IMR-90 (cell line): ENCODE measurements at regions not wholly inside any gene's neighbourhood (a gene's known extent, or its start where the extent isn't known, plus 50 kb on each side); places are given as distances from the start of the nearest gene placed in this dataset.

Experiments
- ATAC-seq: fragments of 200-7000 bp; cut with Tn5 transposase; 2 replicates; pipeline ENCODE4 v1.9.1; 2020; ENCODE audit warnings: low read depth, mild to moderate bottlenecking, moderate library complexity
- BruUV-seq: library from RNA; stranded (reverse); fragments of 400-500 nt; replicated peaks from 2 replicates; lab custom pipeline; 2021; lab: Mats Ljungman, UMichigan
- CTCF ChIA-PET: fragments of 300-600 bp; formaldehyde crosslinking; extraction: SDS; loops from one replicate; lab custom pipeline; 2021; ENCODE audit warnings: antibody characterized with exemption; lab: Yijun Ruan, JAX
- POLR2A ChIA-PET: fragments of 300-600 bp; sonication (Branson Sonifier 250); formaldehyde crosslinking; loops from one replicate; lab custom pipeline; 2022; ENCODE audit warnings: antibody characterized with exemption; ENCODE audit not compliant: unreplicated experiment; lab: Charles Lee
- DNase-seq: peaks from one replicate; pipeline ENCODE4 v3.0.0; 2013
- H2AFZ ChIP-seq: replicated peaks from 2 replicates; pipeline ENCODE3; 2013; ENCODE audit warnings: low read length, mild to moderate bottlenecking; ENCODE audit not compliant: poor library complexity
- H2AK5ac ChIP-seq: 2 replicates; pipeline ENCODE4 v1.6.1; 2013; ENCODE audit warnings: low read depth, low read length, inconsistent platforms
- H2AK9ac ChIP-seq: replicated peaks from 2 replicates; pipeline ENCODE3; 2013; ENCODE audit warnings: mild to moderate bottlenecking, low read depth, low read length, moderate library complexity; ENCODE audit not compliant: poor library complexity
- H2BK120ac ChIP-seq: 2 replicates; pipeline ENCODE4 v1.6.1; 2013; ENCODE audit warnings: low read depth, low read length, inconsistent platforms
- H2BK15ac ChIP-seq: 3 replicates; pipeline ENCODE4 v1.6.1; 2013; ENCODE audit warnings: low read depth, low read length, inconsistent platforms
- H2BK20ac ChIP-seq: 2 replicates; pipeline ENCODE4 v1.6.1; 2013; ENCODE audit warnings: low read depth, mild to moderate bottlenecking, inconsistent platforms, low read length, moderate library complexity
- H2BK5ac ChIP-seq: 2 replicates; pipeline ENCODE4 v1.6.1; 2013; ENCODE audit warnings: mild to moderate bottlenecking, low read depth, low read length, inconsistent platforms; ENCODE audit not compliant: poor library complexity, severe bottlenecking
- H3K14ac ChIP-seq: replicated peaks from 2 replicates; pipeline ENCODE4 v1.6.1; 2013; ENCODE audit warnings: low read depth, low read length, inconsistent platforms
- H3K18ac ChIP-seq: 2 replicates; pipeline ENCODE4 v1.6.1; 2013; ENCODE audit warnings: low read depth, low read length, control low read depth
- H3K23ac ChIP-seq: 2 replicates; pipeline ENCODE4 v1.6.1; 2013; ENCODE audit warnings: low read depth, low read length, inconsistent platforms
- H3K27ac ChIP-seq: 2 replicates; pipeline ENCODE4 v1.5.1; 2013; ENCODE audit warnings: mild to moderate bottlenecking, control low read depth, low read length; ENCODE audit not compliant: insufficient read depth
- H3K27me3 ChIP-seq: 2 replicates; pipeline ENCODE4 v1.6.1; 2013; ENCODE audit warnings: low read length; ENCODE audit not compliant: control insufficient read depth, insufficient read depth
- H3K36me3 ChIP-seq: 2 replicates; pipeline ENCODE4 v1.6.1; 2013; ENCODE audit warnings: low read length, mixed read lengths; ENCODE audit not compliant: control insufficient read depth, insufficient read depth
- H3K4ac ChIP-seq: 2 replicates; pipeline ENCODE4 v1.6.1; 2013; ENCODE audit warnings: low read depth, low read length, inconsistent platforms
- H3K4me1 ChIP-seq: 2 replicates; pipeline ENCODE4 v1.6.1; 2013; ENCODE audit warnings: low read length, mixed read lengths; ENCODE audit not compliant: control insufficient read depth, insufficient read depth
- H3K4me2 ChIP-seq: 2 replicates; pipeline ENCODE4 v1.6.1; 2013; ENCODE audit warnings: low read depth, mild to moderate bottlenecking, control low read depth, low read length, moderate library complexity
- H3K4me3 ChIP-seq: 2 replicates; pipeline ENCODE4 v1.5.1; 2013; ENCODE audit warnings: low read depth, mild to moderate bottlenecking, control low read depth, low read length, moderate library complexity; ENCODE audit not compliant: insufficient read depth
- H3K56ac ChIP-seq: 2 replicates; pipeline ENCODE4 v1.6.1; 2013; ENCODE audit warnings: low read length, inconsistent platforms; ENCODE audit not compliant: insufficient read depth; ENCODE audit errors: extremely low read depth
- H3K79me1 ChIP-seq, 2 experiments: 2 replicates each; pipeline ENCODE4 v1.6.1; 2013; ENCODE audit warnings: low read length in 2 of 2, inconsistent platforms in 1 of 2, low read depth in 1 of 2
- H3K9ac ChIP-seq: 2 replicates; pipeline ENCODE4 v1.6.1; 2013; ENCODE audit warnings: low read depth, low read length, control low read depth
- H3K9me1 ChIP-seq: 2 replicates; pipeline ENCODE4 v1.6.1; 2013; ENCODE audit warnings: low read length, inconsistent platforms; ENCODE audit not compliant: insufficient read depth
- H3K9me3 ChIP-seq: 2 replicates; pipeline ENCODE4 v1.6.1; 2013; ENCODE audit warnings: low read length; ENCODE audit not compliant: control insufficient read depth, insufficient read depth
- H4K20me1 ChIP-seq: 2 replicates; pipeline ENCODE4 v1.6.1; 2013; ENCODE audit warnings: low read length, inconsistent platforms; ENCODE audit not compliant: insufficient read depth
- H4K5ac ChIP-seq: 2 replicates; pipeline ENCODE4 v1.6.1; 2013; ENCODE audit warnings: mild to moderate bottlenecking, low read depth, low read length, control low read depth
- H4K8ac ChIP-seq, 2 experiments: 2 replicates each; pipeline ENCODE4 v1.6.1; 2013; ENCODE audit warnings: low read depth in 2 of 2, low read length in 2 of 2, control low read depth in 1 of 2, inconsistent platforms in 1 of 2
- H4K91ac ChIP-seq: 2 replicates; pipeline ENCODE4 v1.6.1; 2013; ENCODE audit warnings: low read depth, low read length, inconsistent platforms; ENCODE audit not compliant: insufficient read depth
- BHLHE40 ChIP-seq: fragments of 150-350 bp; IDR thresholded peaks from 2 replicates; pipeline ENCODE4 v1.6.1; 2016; ENCODE audit warnings: mild to moderate bottlenecking, low read depth, low read length
- CEBPB ChIP-seq: IDR thresholded peaks from 2 replicates; pipeline ENCODE4 v1.6.1; 2012; ENCODE audit warnings: low read depth, low read length, improper control_type of control experiment
- CHD1 ChIP-seq: IDR thresholded peaks from 2 replicates; pipeline ENCODE4 v1.6.1; 2012; ENCODE audit warnings: low read depth, low read length, improper control_type of control experiment
- CTCF ChIP-seq: conservative IDR thresholded peaks from 2 replicates; pipeline ENCODE4 v1.5.1; 2012; ENCODE audit warnings: mild to moderate bottlenecking, low read depth, low read length, improper control_type of control experiment
- FOS ChIP-seq: fragments of 150-350 bp; IDR thresholded peaks from 2 replicates; pipeline ENCODE4 v1.6.1; 2016; ENCODE audit warnings: low read depth, low read length
- MAFK ChIP-seq: IDR thresholded peaks from 2 replicates; pipeline ENCODE4 v1.6.1; 2012; ENCODE audit warnings: low read depth, low read length, improper control_type of control experiment
- MAZ ChIP-seq: IDR thresholded peaks from 2 replicates; pipeline ENCODE4 v1.6.1; 2012; ENCODE audit warnings: low read depth, mild to moderate bottlenecking, low read length, improper control_type of control experiment, moderate library complexity, borderline replicate concordance
- MXI1 ChIP-seq: IDR thresholded peaks from 2 replicates; pipeline ENCODE4 v1.6.1; 2012; ENCODE audit warnings: low read depth, mild to moderate bottlenecking, low read length, moderate library complexity, borderline replicate concordance
- NFE2L2 ChIP-seq: fragments of 150-350 bp; IDR thresholded peaks from 2 replicates; pipeline ENCODE4 v1.6.1; 2016; ENCODE audit warnings: low read depth, mild to moderate bottlenecking, low read length
- POLR2A ChIP-seq: IDR thresholded peaks from 2 replicates; pipeline ENCODE4 v1.6.1; 2012; ENCODE audit warnings: mild to moderate bottlenecking, low read depth, low read length
- RAD21 ChIP-seq: IDR thresholded peaks from 2 replicates; pipeline ENCODE4 v1.6.1; 2012; ENCODE audit warnings: low read length, improper control_type of control experiment
- RCOR1 ChIP-seq: IDR thresholded peaks from 2 replicates; pipeline ENCODE4 v1.6.1; 2012; ENCODE audit warnings: mild to moderate bottlenecking, low read length, improper control_type of control experiment; ENCODE audit not compliant: insufficient replicate concordance
- RFX5 ChIP-seq: IDR thresholded peaks from 2 replicates; pipeline ENCODE4 v1.8.0; 2012; ENCODE audit warnings: low read depth, mild to moderate bottlenecking, low read length, moderate library complexity
- SMC3 ChIP-seq: fragments of 150-350 bp; IDR thresholded peaks from 2 replicates; pipeline ENCODE4 v1.6.1; 2016; ENCODE audit warnings: low read depth, mild to moderate bottlenecking, antibody characterized with exemption, low read length, moderate library complexity
- USF2 ChIP-seq: fragments of 150-350 bp; IDR thresholded peaks from 2 replicates; pipeline ENCODE4 v1.6.1; 2017; ENCODE audit warnings: mild to moderate bottlenecking, antibody characterized with exemption, low read length, low read depth
- WGBS, 2 experiments: methylation state at CpG; one replicate each; pipeline versions ENCODE4 v1.1.5 to v1.1.7; 2013; ENCODE audit warnings: missing lambda C conversion rate in 2 of 2; ENCODE audit not compliant: insufficient read length in 1 of 2; ENCODE audit errors: extremely low coverage in 2 of 2; 5-methylcytosine and 5-hydroxymethylcytosine counted together
- dilution Hi-C: fragments of 300-500 bp; cut with HindIII; formaldehyde crosslinking; loops from one replicate; pipeline ENCODE4 v1.14.3; 2018; ENCODE audit warnings: low sequenced_read_pairs; ENCODE audit not compliant: unreplicated experiment
- in situ Hi-C: fragments of 300-500 bp; cut with MboI; formaldehyde crosslinking; loops from 3 replicates; pipeline ENCODE4 v1.14.3; 2019; ENCODE audit warnings: low sequenced_read_pairs, inconsistent platforms, mixed read lengths
- intact Hi-C: fragments of 100-400 bp; cut with micrococcal nuclease; formaldehyde crosslinking; loops from 2 replicates; pipeline ENCODE4 v1.10.0; 2022
- TF ChIP-seq, protein P1 (sequence below): fragments of 150-350 bp; IDR thresholded peaks from 2 replicates; pipeline ENCODE4 v1.6.1; 2016; ENCODE audit warnings: low read depth, mild to moderate bottlenecking, low read length, moderate library complexity, borderline replicate concordance

DNA sequence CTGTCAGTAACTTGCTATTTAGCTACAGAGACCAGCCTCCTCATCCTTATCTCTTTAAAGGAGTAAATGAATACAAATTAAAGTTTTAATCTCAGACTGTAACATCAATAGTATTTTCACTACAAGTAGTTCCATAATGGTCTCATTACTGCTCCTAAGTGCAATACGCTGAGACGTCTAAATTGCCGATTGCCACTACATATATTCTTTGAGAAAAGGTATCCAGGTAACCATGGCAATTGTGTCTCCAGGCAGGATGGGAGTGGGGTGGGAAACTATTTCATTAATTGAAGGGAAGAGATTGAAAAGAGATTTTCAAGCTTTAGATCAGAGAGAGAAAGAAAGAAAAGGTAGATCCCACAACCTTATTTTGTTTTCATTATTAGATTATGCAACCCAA lies 65.5 kb upstream of the PPP2R2B start:
- H2AK9ac ChIP-seq = no peak overlapping the region
- H3K4ac ChIP-seq = no peak overlapping the region
- H4K91ac ChIP-seq = no peak overlapping the region
- H3K36me3 ChIP-seq = no peaks in the 10 kb centered on the region
- dilution Hi-C loops = no loop called here
- no peak overlapping the region for H4K8ac ChIP-seq
- H2AK5ac ChIP-seq = no peak overlapping the region
- H3K4me2 ChIP-seq = no peak overlapping the region
- no CpG with 5 or more reads among the region's 3 CpGs for WGBS, 2 experiments
- no peak overlapping the region for H3K4me3 ChIP-seq
- H3K9ac ChIP-seq = no peak overlapping the region
- no peak overlapping the region for H3K27ac ChIP-seq
- ChIA-PET POLR2A (no interaction called here), CTCF (no interaction called here)
- DNase-seq (no peak), ATAC-seq (no peak)
- H2BK5ac ChIP-seq = no peak overlapping the region
- H4K20me1 ChIP-seq = no peaks in the 10 kb centered on the region
- no peak overlapping the region for H2BK120ac ChIP-seq
- H3K18ac ChIP-seq = no peak overlapping the region
- intact Hi-C loops = no loop called here
- no peak overlapping the region for H2AFZ ChIP-seq
- H3K23ac ChIP-seq = no peak overlapping the region
- TF ChIP-seq BHLHE40 (no peak), CHD1 (no peak), RAD21 (no peak), MXI1 (no peak), USF2 (no peak), FOS (no peak), NFE2L2 (no peak), MAZ (no peak), RCOR1 (no peak), CTCF (no peak), CEBPB (no peak), SMC3 (no peak), MAFK (no peak), POLR2A (no peak), RFX5 (no peak)
- TF ChIP-seq, protein P1, sequence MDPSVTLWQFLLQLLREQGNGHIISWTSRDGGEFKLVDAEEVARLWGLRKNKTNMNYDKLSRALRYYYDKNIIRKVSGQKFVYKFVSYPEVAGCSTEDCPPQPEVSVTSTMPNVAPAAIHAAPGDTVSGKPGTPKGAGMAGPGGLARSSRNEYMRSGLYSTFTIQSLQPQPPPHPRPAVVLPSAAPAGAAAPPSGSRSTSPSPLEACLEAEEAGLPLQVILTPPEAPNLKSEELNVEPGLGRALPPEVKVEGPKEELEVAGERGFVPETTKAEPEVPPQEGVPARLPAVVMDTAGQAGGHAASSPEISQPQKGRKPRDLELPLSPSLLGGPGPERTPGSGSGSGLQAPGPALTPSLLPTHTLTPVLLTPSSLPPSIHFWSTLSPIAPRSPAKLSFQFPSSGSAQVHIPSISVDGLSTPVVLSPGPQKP = no peak
- no peaks in the 10 kb centered on the region for H3K79me1 ChIP-seq
- H3K56ac ChIP-seq = no peak overlapping the region
- in situ Hi-C loops = no loop called here
- no peak overlapping the region for H2BK20ac ChIP-seq
- H2BK15ac ChIP-seq = no peak overlapping the region
- H3K27me3 ChIP-seq = no peaks in the 10 kb centered on the region
- no peak overlapping the region for H3K14ac ChIP-seq
- no TSS peak for BruUV-seq
- H3K9me1 ChIP-seq = no peaks in the 10 kb centered on the region
- H4K5ac ChIP-seq = no peak overlapping the region
- no peaks in the 10 kb centered on the region for H3K4me1 ChIP-seq
- no peaks in the 10 kb centered on the region for H3K9me3 ChIP-seq
